ENCODE measurements at regions not wholly inside any gene's neighbourhood (a gene's known extent, or its start where the extent isn't known, plus 50 kb on each side); places are given as distances from the start of the nearest gene placed in this dataset.

DNA sequence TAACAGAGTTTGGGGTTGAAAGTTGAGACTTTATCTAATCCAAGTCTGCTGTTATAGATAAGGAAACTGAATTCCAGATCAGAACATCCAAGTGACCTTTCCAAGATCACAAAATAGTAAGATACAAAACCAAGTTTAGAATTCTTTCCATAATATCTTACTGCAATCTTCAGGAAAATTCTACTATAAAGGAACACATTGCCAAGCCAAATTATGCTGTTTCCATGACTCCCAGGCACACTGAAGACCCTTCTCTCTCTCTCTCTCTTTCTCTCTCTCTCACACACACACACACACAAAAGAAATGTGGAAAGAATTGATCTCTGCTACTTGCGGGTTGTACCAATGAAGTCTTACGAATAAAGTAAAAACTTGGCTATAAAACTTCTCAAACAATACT lies 398.4 kb downstream of the METTL4 start:
- DNase-seq, result no peak

- peak; percentile 14 to 30 for DNase-seq
Measured at GRCh38 chr18:2173486-2173885, 397.8 kb downstream of the METTL4 start.

DNA sequence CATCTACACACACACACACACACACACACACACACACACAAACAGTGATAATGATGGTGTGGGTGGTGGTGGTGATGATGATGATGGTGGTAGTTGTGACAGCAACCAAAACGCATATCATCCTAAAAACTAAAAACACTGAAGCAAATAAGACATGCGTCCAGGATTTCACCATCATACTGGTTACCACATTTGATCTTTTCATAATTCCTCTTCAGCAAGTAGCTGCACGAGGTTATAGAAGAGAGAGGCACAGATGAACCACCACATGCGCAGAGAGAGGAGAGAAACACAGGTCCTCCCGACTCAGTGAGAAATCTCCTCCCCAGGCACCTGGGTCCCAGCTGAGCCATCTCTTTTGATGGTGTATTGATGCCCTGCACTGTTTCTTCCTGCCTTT lies 393.3 kb downstream of the METTL4 start:
- DNase-seq, result no peak

DNA sequence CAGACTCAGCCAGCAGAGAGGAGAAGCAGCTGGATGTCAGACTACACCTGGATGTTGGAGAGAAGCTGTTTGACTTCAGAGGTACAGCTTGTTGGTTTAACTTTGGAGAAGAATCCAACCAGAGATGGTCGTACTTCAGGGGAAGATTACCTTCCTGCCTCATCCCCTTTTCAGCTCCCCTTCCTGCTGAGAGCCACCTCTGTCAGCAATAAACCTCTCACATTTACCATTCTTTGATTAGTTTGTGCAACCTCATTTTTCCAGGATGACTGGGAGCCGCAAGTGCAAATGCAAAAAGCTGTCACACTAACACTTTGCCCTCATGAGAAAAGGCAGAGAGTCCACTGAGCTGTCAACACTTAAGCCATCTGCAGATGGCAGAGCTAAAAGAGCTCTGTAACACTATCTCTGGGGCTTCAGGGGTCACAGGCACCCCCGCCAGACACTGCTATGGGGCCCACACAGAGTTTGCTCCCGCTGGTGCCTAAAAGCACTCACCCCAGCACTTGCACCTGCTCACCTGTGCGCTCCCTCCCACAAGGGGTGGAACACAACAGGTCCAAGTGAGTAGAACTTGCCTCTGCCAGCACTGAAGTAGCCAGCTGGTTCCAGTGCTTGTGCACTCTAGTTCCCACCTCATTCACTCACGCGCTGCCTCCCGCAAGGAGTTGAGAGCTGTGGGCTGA lies 391.7 kb downstream of the METTL4 start:
- DNase-seq, result no peak

GRCh38 chr18:2180586-2180985 lies 390.7 kb downstream of the METTL4 start:
- no peak for DNase-seq

GRCh38 chr18:2183432-2183831 lies 387.9 kb downstream of the METTL4 start:
- DNase-seq, result no peak

GRCh38 chr18:2186967-2187366 lies 384.3 kb downstream of the METTL4 start:
- DNase-seq, result no peak

- DNase-seq, result no peak
Measured at GRCh38 chr18:2188258-2188657, 383.0 kb downstream of the METTL4 start.

DNA sequence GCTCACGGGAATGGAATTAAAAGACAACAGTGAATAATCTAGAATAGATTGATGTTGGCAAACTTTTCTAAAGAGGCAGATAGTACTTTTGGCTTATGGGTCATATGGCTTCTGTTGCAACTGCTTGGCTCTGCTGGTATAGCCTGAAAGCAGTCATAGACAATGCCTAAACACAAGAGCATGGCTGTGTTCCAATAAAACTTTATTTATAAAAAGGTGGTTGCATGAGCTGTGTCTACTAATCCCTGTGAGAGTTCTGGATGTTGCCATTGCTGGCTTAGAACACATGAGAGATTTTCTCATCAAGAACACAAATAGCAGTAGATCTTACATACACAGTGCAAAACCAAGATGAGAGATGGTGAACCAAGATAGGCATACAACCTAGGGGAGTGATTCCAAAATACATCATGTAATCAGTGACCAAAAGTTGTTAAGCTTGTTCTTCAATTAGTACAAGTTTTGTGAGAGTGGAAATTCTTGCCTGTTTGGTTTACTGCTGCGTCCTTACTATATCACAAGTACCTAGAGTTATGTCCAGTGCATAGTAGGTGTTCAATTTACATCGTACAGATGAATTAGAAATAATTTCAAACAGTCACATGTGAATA lies 380.0 kb downstream of the METTL4 start:
- no peak for DNase-seq

GRCh38 chr18:2192562-2192961 lies 378.7 kb downstream of the METTL4 start:
- DNase-seq, result no peak

- no peak for DNase-seq
Measured at GRCh38 chr18:2197946-2198345, 373.4 kb downstream of the METTL4 start.

- DNase-seq, result no peak
Measured at GRCh38 chr18:2199060-2199459, 372.2 kb downstream of the METTL4 start.

GRCh38 chr18:2201036-2201600 lies 370.2 kb downstream of the METTL4 start:
- DNase-seq, result no peak

DNA sequence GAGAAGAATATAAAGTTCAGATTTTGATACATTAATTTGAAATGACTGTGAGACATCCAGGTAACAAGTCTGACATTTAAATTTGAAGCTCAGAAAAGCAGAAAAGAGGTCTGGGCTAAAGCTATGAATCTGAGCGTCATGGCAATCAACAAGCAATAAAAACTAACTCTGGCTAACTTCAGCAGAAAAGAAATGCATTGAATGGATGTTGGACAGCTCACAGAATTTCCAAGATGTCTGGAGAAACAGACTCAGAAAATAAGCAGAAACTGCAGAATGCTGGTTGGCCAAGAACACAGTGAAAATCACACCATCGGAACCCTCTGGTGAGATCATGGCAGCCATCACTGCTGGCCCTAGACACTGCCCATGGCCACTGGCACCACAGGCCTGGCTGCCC lies 366.6 kb downstream of the METTL4 start:
- DNase-seq, result no peak

GRCh38 chr18:2207294-2207693 lies 364.0 kb downstream of the METTL4 start:
- no peak for DNase-seq

DNA sequence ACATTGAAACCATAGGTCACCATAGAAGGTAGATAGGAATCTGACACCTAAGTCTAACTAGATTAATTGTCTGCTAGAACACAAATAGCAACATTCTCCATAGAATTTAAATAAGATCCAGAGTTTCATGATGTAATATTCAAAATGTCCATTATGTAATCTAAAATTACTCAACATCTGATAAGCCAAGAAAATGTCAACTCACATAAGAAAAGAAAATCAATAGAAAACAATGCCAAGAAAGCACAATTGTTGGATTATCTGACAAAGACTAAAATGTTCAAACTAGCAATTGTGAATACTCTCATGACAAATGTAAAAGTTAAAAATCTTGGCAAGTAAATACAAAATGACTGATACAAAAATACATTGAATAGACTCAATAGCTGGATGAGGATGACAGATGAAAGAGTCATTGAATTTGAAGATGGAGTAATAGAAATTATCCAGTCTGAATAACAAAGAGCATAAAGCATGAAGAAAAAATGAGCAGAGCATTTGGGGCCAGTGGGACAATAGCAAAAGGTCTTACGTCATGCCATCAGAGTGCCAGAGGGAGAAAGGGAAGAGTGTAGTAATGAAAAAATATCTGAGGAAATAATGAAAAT lies 358.6 kb downstream of the METTL4 start:
- DNase-seq, result no peak

DNA sequence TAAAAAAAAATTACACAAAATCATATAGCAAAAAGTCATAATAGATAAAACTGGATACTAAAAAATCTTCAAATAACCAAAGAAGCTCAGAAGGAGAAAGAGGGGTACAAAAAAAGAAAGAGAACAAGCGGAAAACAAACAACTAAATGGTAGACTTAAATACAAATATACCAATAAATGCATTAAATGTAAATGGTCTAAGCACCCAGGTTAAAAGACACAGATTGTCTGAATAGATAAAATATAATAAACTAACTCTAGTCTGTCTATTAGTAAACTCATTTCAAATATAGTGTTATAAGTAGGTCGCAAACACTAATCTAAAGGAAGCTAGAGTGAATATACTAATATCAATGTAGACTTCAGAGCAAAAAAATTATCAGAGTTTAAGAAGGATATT lies 357.4 kb downstream of the METTL4 start:
- DNase-seq, result no peak

GRCh38 chr18:2217356-2217755 lies 353.9 kb downstream of the METTL4 start:
- no peak for DNase-seq

DNA sequence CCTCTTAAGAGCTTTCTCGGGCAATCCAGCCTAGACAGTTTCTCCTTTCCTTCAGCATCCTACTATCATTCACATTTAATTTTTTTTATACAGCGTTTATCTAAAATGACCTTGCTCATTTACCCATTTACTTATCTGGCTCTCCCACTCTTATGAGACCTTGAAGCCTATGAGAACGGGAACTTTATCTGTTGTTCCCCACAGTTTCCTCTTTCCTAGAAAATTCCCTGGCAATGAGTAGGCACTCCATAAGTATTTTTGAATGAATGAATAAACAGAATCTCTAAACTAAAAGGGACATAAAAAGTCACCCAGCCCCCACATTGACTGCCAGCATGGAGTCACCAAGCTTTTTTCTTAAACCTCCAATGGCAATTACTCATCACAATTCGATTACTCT lies 353.2 kb downstream of the METTL4 start:
- no peak for DNase-seq

GRCh38 chr18:2219706-2220105 lies 351.6 kb downstream of the METTL4 start:
- no peak for DNase-seq

- no peak for DNase-seq
Measured at GRCh38 chr18:2222270-2223185, 348.8 kb downstream of the METTL4 start.

DNA sequence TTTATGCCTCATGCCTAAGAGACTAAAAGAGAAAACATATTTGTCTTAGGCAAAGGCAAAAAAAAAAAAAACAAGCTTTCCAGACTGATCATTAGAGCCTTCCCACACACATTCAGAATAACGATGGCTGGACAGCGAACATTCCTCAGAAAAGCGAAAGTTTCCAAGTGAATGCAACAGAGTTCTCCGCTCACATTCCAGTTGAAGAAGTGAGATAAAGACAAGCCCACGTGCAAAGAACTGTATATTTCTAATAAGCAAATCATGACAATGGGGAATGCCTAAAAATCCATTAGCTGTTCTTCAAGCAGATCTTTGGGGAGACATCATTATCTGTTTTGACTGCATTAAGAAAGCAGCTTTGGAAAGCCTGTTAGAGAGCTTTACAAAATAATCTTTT lies 347.9 kb downstream of the METTL4 start:
- DNase-seq, result peak; percentile 7 to 9
